SK-N-MC (cell line): ENCODE measurements at regions not wholly inside any gene's neighbourhood (a gene's known extent, or its start where the extent isn't known, plus 50 kb on each side); places are given as distances from the start of the nearest gene placed in this dataset.

Experiments used
- EZH2 ChIP-seq: fragments of 200-600 bp; sonication (generic); IDR thresholded peaks from one replicate; pipeline ENCODE4 v1.6.1; 2017; ENCODE audit warnings: antibody characterized with exemption
- FOXP2 ChIP-seq: optimal IDR thresholded peaks from 2 replicates; pipeline ENCODE3; 2011; ENCODE audit warnings: mild to moderate bottlenecking, moderate library complexity; ENCODE audit not compliant: insufficient read depth; ENCODE audit errors: extremely low read length, control extremely low read depth
- POLR2AphosphoS5 ChIP-seq: IDR thresholded peaks from 2 replicates; pipeline ENCODE4 v1.6.1; 2012; ENCODE audit warnings: mild to moderate bottlenecking, low read depth, low read length, borderline replicate concordance

- no peak for TF ChIP-seq POLR2AphosphoS5
- TF ChIP-seq EZH2: no peak
- TF ChIP-seq FOXP2: no peak
Measured at GRCh38 chr3:102736975-102737304, 302.1 kb downstream of the ZPLD1 start.
